ENCODE measurements at regions not wholly inside any gene's neighbourhood (a gene's known extent, or its start where the extent isn't known, plus 50 kb on each side); places are given as distances from the start of the nearest gene placed in this dataset.

DNA sequence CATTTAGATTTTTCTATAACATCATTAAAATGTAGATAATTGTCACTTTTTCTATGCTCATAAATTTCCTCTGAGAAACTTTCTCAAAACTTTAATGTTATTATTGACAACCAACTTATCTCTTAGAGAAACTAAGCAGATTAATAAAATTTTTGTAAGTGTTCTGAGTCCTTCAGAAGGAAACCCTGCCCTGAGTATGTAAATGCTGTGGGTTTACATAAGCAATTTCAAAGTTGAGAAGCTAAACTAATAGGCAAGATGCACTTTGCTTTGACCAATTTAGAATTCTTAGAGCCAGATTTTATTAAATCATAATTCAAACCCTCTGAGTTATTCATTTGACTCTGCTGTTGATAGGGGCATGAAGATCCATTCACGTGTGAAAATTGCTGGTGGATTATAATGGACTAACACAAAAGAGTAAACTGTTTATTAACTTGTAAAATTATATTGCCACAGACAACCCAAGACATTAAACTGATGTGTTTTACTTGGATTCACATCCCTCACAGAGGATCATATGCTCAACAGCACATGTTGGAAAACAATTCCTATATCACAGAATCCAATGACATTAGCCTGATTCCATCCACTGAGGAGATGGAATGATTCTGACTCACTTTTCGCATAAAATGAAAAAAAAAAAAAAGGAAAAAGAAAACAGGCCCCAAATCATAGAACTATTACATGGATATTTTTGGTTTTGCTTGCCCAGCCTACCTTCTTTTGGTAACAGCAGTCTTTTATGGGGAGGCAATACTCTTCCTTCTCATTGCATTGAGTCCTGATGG is 453.7 kb upstream of the HTR2A start:
- no peak overlapping the region for H2BK15ac ChIP-seq (ENCODE audit: low read length)
- DNase-seq (ENCODE audit: low spot score): no peak
- no peak overlapping the region for H4K8ac ChIP-seq (ENCODE audit: low read depth, low read length)
- no peaks in the 10 kb centered on the region for H3K4me1 ChIP-seq (ENCODE audit: control insufficient read depth in 2 of 2, insufficient read depth in 1 of 2, low read depth in 1 of 2, low read length in 2 of 2)
- H3K79me1 ChIP-seq (ENCODE audit: low read depth, low read length): no peaks in the 10 kb centered on the region
- no peak overlapping the region for H3K9ac ChIP-seq (ENCODE audit: low read depth, low read length, poor library complexity)
- no peak overlapping the region for H2AFZ ChIP-seq (ENCODE audit: low read length)
- no peak overlapping the region for H2BK5ac ChIP-seq (ENCODE audit: low read length)
- H3K4me3 ChIP-seq (ENCODE audit: low read length in 2 of 2): no peak overlapping the region
- no peak overlapping the region for H3K14ac ChIP-seq (ENCODE audit: low read length)
- no peak overlapping the region for H3K27ac ChIP-seq (replicated peaks; ENCODE audit: low read length)
- H2BK120ac ChIP-seq (ENCODE audit: low read depth, low read length): no peak overlapping the region
- no peak overlapping the region for H2AK5ac ChIP-seq (ENCODE audit: low read depth, low read length)
- H3K18ac ChIP-seq (ENCODE audit: low read length): no peak overlapping the region
- H3K36me3 ChIP-seq (replicated peaks in 1 of 2; ENCODE audit: control insufficient read depth in 2 of 2, insufficient read depth in 2 of 2, low read length in 2 of 2): no peaks in the 10 kb centered on the region
- H3K27me3 ChIP-seq (ENCODE audit: control insufficient read depth in 3 of 3, insufficient read depth in 3 of 3, low read depth in 1 of 3, low read length in 3 of 3): no peaks in the 10 kb centered on the region
- H3K4me2 ChIP-seq (ENCODE audit: insufficient read depth, low read length, poor library complexity, severe bottlenecking): no peak overlapping the region
- WGBS, 2 donors (ENCODE audit: extremely low coverage in 2 of 2, insufficient read length in 2 of 2, insufficient replicate concordance in 1 of 2): no CpG with 5 or more reads among the region's 2 CpGs
- no peak overlapping the region for H2BK12ac ChIP-seq (ENCODE audit: low read length)
- H3K4ac ChIP-seq (ENCODE audit: low read length): no peak overlapping the region
- H4K91ac ChIP-seq (ENCODE audit: low read depth, low read length, poor library complexity): no peak overlapping the region
- no peaks in the 10 kb centered on the region for H3K9me3 ChIP-seq (replicated peaks in 1 of 2; ENCODE audit: control insufficient read depth in 2 of 2, insufficient read depth in 1 of 2, low read depth in 1 of 2, low read length in 2 of 2)
- H3K23ac ChIP-seq (ENCODE audit: low read depth, low read length, poor library complexity): no peak overlapping the region

- no peak overlapping the region for H2AK5ac ChIP-seq (ENCODE audit: low read depth, low read length)
- no peak overlapping the region for H3K9ac ChIP-seq (ENCODE audit: low read depth, low read length, poor library complexity)
- no peak overlapping the region for H2BK5ac ChIP-seq (ENCODE audit: low read length)
- no peak overlapping the region for H3K14ac ChIP-seq (ENCODE audit: low read length)
- H3K79me1 ChIP-seq (ENCODE audit: low read depth, low read length): no peaks in the 10 kb centered on the region
- H3K27ac ChIP-seq (replicated peaks; ENCODE audit: low read length): no peak overlapping the region
- no peak overlapping the region for H3K18ac ChIP-seq (ENCODE audit: low read length)
- no peak overlapping the region for H3K4me2 ChIP-seq (ENCODE audit: insufficient read depth, low read length, poor library complexity, severe bottlenecking)
- no peak overlapping the region for H4K8ac ChIP-seq (ENCODE audit: low read depth, low read length)
- H2BK120ac ChIP-seq (ENCODE audit: low read depth, low read length): no peak overlapping the region
- no peak overlapping the region for H2BK12ac ChIP-seq (ENCODE audit: low read length)
- H2AFZ ChIP-seq (ENCODE audit: low read length): no peak overlapping the region
- H3K27me3 ChIP-seq (ENCODE audit: control insufficient read depth in 3 of 3, insufficient read depth in 3 of 3, low read depth in 1 of 3, low read length in 3 of 3): no peaks in the 10 kb centered on the region
- H4K91ac ChIP-seq (ENCODE audit: low read depth, low read length, poor library complexity): no peak overlapping the region
- no peak overlapping the region for H3K4me3 ChIP-seq (ENCODE audit: low read length in 2 of 2)
- H2BK15ac ChIP-seq (ENCODE audit: low read length): no peak overlapping the region
- H3K36me3 ChIP-seq (replicated peaks in 1 of 2; ENCODE audit: control insufficient read depth in 2 of 2, insufficient read depth in 2 of 2, low read length in 2 of 2): no peaks in the 10 kb centered on the region
- H3K4ac ChIP-seq (ENCODE audit: low read length): no peak overlapping the region
- no peak for DNase-seq (ENCODE audit: low spot score)
- H3K9me3 ChIP-seq (replicated peaks in 1 of 2; ENCODE audit: control insufficient read depth in 2 of 2, insufficient read depth in 1 of 2, low read depth in 1 of 2, low read length in 2 of 2): no peaks in the 10 kb centered on the region
- no CpG with 5 or more reads among the region's 1 CpG for WGBS, 2 donors (ENCODE audit: extremely low coverage in 2 of 2, insufficient read length in 2 of 2, insufficient replicate concordance in 1 of 2)
- H3K23ac ChIP-seq (ENCODE audit: low read depth, low read length, poor library complexity): no peak overlapping the region
- H3K4me1 ChIP-seq (ENCODE audit: control insufficient read depth in 2 of 2, insufficient read depth in 1 of 2, low read depth in 1 of 2, low read length in 2 of 2): no peaks in the 10 kb centered on the region
These were observed 452.4 kb upstream of the HTR2A start for GRCh38 chr13:47349211-47349610.

DNA sequence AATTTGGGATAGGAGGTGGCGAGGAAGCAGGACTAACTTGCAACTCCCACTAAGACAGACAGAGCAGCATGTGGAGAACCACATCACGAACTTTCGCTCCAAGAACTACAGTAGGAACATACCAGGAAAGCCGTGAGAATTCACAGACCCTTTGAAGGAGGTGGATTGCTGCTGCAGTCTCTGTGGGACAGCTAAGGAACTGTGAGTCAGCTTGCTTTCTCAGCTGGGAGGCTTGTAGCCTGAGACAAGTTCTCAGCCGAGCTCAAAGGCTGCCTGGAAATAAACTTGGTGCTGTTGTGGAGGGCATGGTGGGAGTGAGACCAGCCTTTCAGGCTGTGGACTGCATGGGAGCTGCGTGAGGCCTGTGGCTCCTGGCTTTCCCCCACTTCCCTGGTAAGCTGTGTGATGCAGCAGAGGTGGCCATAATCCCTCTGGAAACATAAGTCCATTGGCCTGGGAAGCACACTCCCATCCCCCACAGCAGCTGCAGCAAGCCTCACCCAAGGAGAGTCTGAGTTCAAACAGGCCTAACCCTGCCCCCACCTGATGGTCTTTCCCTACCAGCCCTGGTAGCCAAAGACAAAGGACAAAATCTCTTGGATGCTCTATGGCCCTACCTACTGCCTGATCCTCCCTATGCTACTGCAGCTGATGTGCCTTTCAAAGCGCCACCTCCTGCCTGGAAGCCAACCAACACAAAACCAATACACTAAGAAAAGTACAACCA is 441.1 kb upstream of the HTR2A start:
- no peak overlapping the region for H2BK12ac ChIP-seq (ENCODE audit: low read length)
- H3K4me2 ChIP-seq (ENCODE audit: insufficient read depth, low read length, poor library complexity, severe bottlenecking): no peak overlapping the region
- H3K4ac ChIP-seq (ENCODE audit: low read length): no peak overlapping the region
- no peak overlapping the region for H3K23ac ChIP-seq (ENCODE audit: low read depth, low read length, poor library complexity)
- no peak overlapping the region for H2BK120ac ChIP-seq (ENCODE audit: low read depth, low read length)
- H2AK5ac ChIP-seq (ENCODE audit: low read depth, low read length): no peak overlapping the region
- H3K18ac ChIP-seq (ENCODE audit: low read length): no peak overlapping the region
- no peak overlapping the region for H3K27ac ChIP-seq (replicated peaks; ENCODE audit: low read length)
- no peaks in the 10 kb centered on the region for H3K27me3 ChIP-seq (ENCODE audit: control insufficient read depth in 3 of 3, insufficient read depth in 3 of 3, low read depth in 1 of 3, low read length in 3 of 3)
- H3K4me3 ChIP-seq (ENCODE audit: low read length in 2 of 2): no peak overlapping the region
- peaks cover 0 to 4% of the 10 kb centered on the region in 2 donors for H3K4me1 ChIP-seq (ENCODE audit: control insufficient read depth in 2 of 2, insufficient read depth in 1 of 2, low read depth in 1 of 2, low read length in 2 of 2)
- H3K9me3 ChIP-seq (replicated peaks in 1 of 2; ENCODE audit: control insufficient read depth in 2 of 2, insufficient read depth in 1 of 2, low read depth in 1 of 2, low read length in 2 of 2): no peaks in the 10 kb centered on the region
- DNase-seq (ENCODE audit: low spot score): no peak
- whole genome bisulfite sequencing, 2 donors (ENCODE audit: extremely low coverage in 2 of 2, insufficient read length in 2 of 2, insufficient replicate concordance in 1 of 2): no CpG with 5 or more reads among the region's 7 CpGs
- peak overlapping the region; percentile 39 for H3K9ac ChIP-seq (ENCODE audit: low read depth, low read length, poor library complexity)
- H4K8ac ChIP-seq (ENCODE audit: low read depth, low read length): no peak overlapping the region
- H2BK15ac ChIP-seq (ENCODE audit: low read length): no peak overlapping the region
- no peaks in the 10 kb centered on the region for H3K79me1 ChIP-seq (ENCODE audit: low read depth, low read length)
- no peak overlapping the region for H4K91ac ChIP-seq (ENCODE audit: low read depth, low read length, poor library complexity)
- H3K36me3 ChIP-seq (replicated peaks in 1 of 2; ENCODE audit: control insufficient read depth in 2 of 2, insufficient read depth in 2 of 2, low read length in 2 of 2): no peaks in the 10 kb centered on the region
- peak overlapping the region; percentile 9 for H3K14ac ChIP-seq (ENCODE audit: low read length)
- H2AFZ ChIP-seq (ENCODE audit: low read length): no peak overlapping the region
- no peak overlapping the region for H2BK5ac ChIP-seq (ENCODE audit: low read length)

- H3K4me1 ChIP-seq (ENCODE audit: control insufficient read depth in 2 of 2, insufficient read depth in 1 of 2, low read depth in 1 of 2, low read length in 2 of 2): peaks cover 0 to 4% of the 10 kb centered on the region in 2 donors
- H3K4me3 ChIP-seq (ENCODE audit: low read length in 2 of 2): no peak overlapping the region
- H3K27ac ChIP-seq (replicated peaks; ENCODE audit: low read length): no peak overlapping the region
- no peak overlapping the region for H3K14ac ChIP-seq (ENCODE audit: low read length)
- H3K36me3 ChIP-seq (replicated peaks in 1 of 2; ENCODE audit: control insufficient read depth in 2 of 2, insufficient read depth in 2 of 2, low read length in 2 of 2): no peaks in the 10 kb centered on the region
- H2BK15ac ChIP-seq (ENCODE audit: low read length): no peak overlapping the region
- H2AFZ ChIP-seq (ENCODE audit: low read length): no peak overlapping the region
- H3K27me3 ChIP-seq (ENCODE audit: control insufficient read depth in 3 of 3, insufficient read depth in 3 of 3, low read depth in 1 of 3, low read length in 3 of 3): no peaks in the 10 kb centered on the region
- H3K23ac ChIP-seq (ENCODE audit: low read depth, low read length, poor library complexity): no peak overlapping the region
- H4K91ac ChIP-seq (ENCODE audit: low read depth, low read length, poor library complexity): no peak overlapping the region
- H2BK120ac ChIP-seq (ENCODE audit: low read depth, low read length): no peak overlapping the region
- no peak overlapping the region for H3K18ac ChIP-seq (ENCODE audit: low read length)
- no peak overlapping the region for H3K4ac ChIP-seq (ENCODE audit: low read length)
- H2BK5ac ChIP-seq (ENCODE audit: low read length): no peak overlapping the region
- WGBS, 2 donors (ENCODE audit: extremely low coverage in 2 of 2, insufficient read length in 2 of 2, insufficient replicate concordance in 1 of 2): no CpG with 5 or more reads among the region's 3 CpGs
- no peak overlapping the region for H4K8ac ChIP-seq (ENCODE audit: low read depth, low read length)
- no peak overlapping the region for H2AK5ac ChIP-seq (ENCODE audit: low read depth, low read length)
- H2BK12ac ChIP-seq (ENCODE audit: low read length): no peak overlapping the region
- H3K9ac ChIP-seq (ENCODE audit: low read depth, low read length, poor library complexity): no peak overlapping the region
- no peaks in the 10 kb centered on the region for H3K79me1 ChIP-seq (ENCODE audit: low read depth, low read length)
- no peak overlapping the region for H3K4me2 ChIP-seq (ENCODE audit: insufficient read depth, low read length, poor library complexity, severe bottlenecking)
- H3K9me3 ChIP-seq (replicated peaks in 1 of 2; ENCODE audit: control insufficient read depth in 2 of 2, insufficient read depth in 1 of 2, low read depth in 1 of 2, low read length in 2 of 2): no peaks in the 10 kb centered on the region
- DNase-seq (ENCODE audit: low spot score): no peak
These were observed 437.3 kb upstream of the HTR2A start for GRCh38 chr13:47334173-47334572.
